ENCODE measurements at regions not wholly inside any gene's neighbourhood (a gene's known extent, or its start where the extent isn't known, plus 50 kb on each side); places are given as distances from the start of the nearest gene placed in this dataset.

DNA sequence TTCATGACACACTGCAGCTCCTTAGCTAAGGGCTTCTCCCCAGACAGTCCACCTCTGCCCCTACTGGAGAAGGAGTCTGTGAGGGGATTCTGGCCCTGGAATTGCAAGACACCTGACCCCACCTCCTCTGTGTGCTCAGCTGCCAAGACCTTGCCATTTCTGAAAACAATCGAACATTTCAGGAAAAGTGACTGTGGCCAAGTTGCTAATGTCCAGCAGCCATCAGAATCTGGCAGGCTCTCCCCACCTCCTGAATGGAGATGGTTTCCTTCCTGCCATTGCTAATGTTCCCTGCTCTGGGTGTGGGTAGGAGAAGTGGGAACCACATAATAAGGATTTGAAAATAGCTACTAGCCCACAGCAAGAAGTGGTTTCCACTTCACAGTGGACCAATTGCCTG lies 127.2 kb upstream of the ALX4 start:
- TF ChIP-seq, protein P1, sequence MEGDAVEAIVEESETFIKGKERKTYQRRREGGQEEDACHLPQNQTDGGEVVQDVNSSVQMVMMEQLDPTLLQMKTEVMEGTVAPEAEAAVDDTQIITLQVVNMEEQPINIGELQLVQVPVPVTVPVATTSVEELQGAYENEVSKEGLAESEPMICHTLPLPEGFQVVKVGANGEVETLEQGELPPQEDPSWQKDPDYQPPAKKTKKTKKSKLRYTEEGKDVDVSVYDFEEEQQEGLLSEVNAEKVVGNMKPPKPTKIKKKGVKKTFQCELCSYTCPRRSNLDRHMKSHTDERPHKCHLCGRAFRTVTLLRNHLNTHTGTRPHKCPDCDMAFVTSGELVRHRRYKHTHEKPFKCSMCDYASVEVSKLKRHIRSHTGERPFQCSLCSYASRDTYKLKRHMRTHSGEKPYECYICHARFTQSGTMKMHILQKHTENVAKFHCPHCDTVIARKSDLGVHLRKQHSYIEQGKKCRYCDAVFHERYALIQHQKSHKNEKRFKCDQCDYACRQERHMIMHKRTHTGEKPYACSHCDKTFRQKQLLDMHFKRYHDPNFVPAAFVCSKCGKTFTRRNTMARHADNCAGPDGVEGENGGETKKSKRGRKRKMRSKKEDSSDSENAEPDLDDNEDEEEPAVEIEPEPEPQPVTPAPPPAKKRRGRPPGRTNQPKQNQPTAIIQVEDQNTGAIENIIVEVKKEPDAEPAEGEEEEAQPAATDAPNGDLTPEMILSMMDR (IDR thresholded peaks at IDR 0.05; ENCODE audit: insufficient read depth, low read depth, low read length): no peak
- TF ChIP-seq EZH2 (IDR thresholded peaks at IDR 0.05; ENCODE audit: insufficient read depth, low read length): no peak

Measured in astrocyte (in vitro differentiated cells and primary cell).